Smooth muscle cell (in vitro differentiated cells): ENCODE measurements at regions not wholly inside any gene's neighbourhood (a gene's known extent, or its start where the extent isn't known, plus 50 kb on each side); places are given as distances from the start of the nearest gene placed in this dataset.

Source experiments
- DNase-seq: peaks from one replicate; lab custom pipeline; 2025; ENCODE audit not compliant: unreplicated experiment; lab: John Stamatoyannopoulos, UW
- H2AFZ ChIP-seq: fragments of 200-600 bp; sonication (generic); 2 replicates; pipeline ENCODE4 v1.6.0; 2016; ENCODE audit warnings: antibody characterized with exemption, low read depth, mild to moderate bottlenecking
- H3F3A ChIP-seq: fragments of 200-600 bp; sonication (generic); 2 replicates; pipeline ENCODE4 v1.6.0; 2017; ENCODE audit warnings: antibody characterized with exemption, low read depth
- H3K27ac ChIP-seq: fragments of 200-600 bp; sonication (generic); 2 replicates; pipeline ENCODE4 v1.5.1; 2016; ENCODE audit warnings: low read depth, mild to moderate bottlenecking
- H3K27me3 ChIP-seq: fragments of 200-600 bp; sonication (generic); 2 replicates; pipeline ENCODE4 v1.6.1; 2016; ENCODE audit warnings: low read depth, mild to moderate bottlenecking
- H3K36me3 ChIP-seq: fragments of 200-600 bp; sonication (generic); 2 replicates; pipeline ENCODE4 v1.5.1; 2016; ENCODE audit warnings: low read depth
- H3K4me1 ChIP-seq: fragments of 200-600 bp; sonication (generic); 2 replicates; pipeline ENCODE4 v1.5.1; 2016; ENCODE audit warnings: low read depth
- H3K4me2 ChIP-seq: fragments of 200-600 bp; sonication (generic); 2 replicates; pipeline ENCODE4 v1.6.0; 2016; ENCODE audit warnings: mild to moderate bottlenecking
- H3K4me3 ChIP-seq: fragments of 200-600 bp; sonication (generic); 2 replicates; pipeline ENCODE4 v1.5.1; 2016; ENCODE audit warnings: mild to moderate bottlenecking
- H3K79me2 ChIP-seq: fragments of 200-600 bp; sonication (generic); 2 replicates; pipeline ENCODE4 v1.6.0; 2016; ENCODE audit warnings: low read depth, mild to moderate bottlenecking
- H3K9ac ChIP-seq: fragments of 200-600 bp; sonication (generic); 2 replicates; pipeline ENCODE4 v1.6.0; 2016; ENCODE audit warnings: low read depth
- H3K9me3 ChIP-seq: fragments of 200-600 bp; sonication (generic); replicated peaks from 2 replicates; pipeline ENCODE4 v1.5.1; 2016; ENCODE audit warnings: low read depth
- H4K20me1 ChIP-seq: fragments of 200-600 bp; sonication (generic); 2 replicates; pipeline ENCODE4 v1.6.0; 2016; ENCODE audit warnings: low read depth
- CTCF ChIP-seq: fragments of 200-600 bp; sonication (generic); IDR thresholded peaks from 2 replicates; pipeline ENCODE4 v1.5.1; 2017; ENCODE audit warnings: borderline replicate concordance, mild to moderate bottlenecking, antibody characterized with exemption; ENCODE audit not compliant: insufficient read depth, poor library complexity, severe bottlenecking
- WGBS: methylation state at CpG from one replicate; pipeline ENCODE4 v1.1.7; 2016; ENCODE audit warnings: low lambda C conversion rate; 5-methylcytosine and 5-hydroxymethylcytosine counted together

- H3K4me2 ChIP-seq: no peak overlapping the region
- peaks cover 61% of the 10 kb centered on the region for H4K20me1 ChIP-seq
- no peaks in the 10 kb centered on the region for H3K9me3 ChIP-seq
- no peaks in the 10 kb centered on the region for H3K27me3 ChIP-seq
- H2AFZ ChIP-seq: no peak overlapping the region
- no peaks in the 10 kb centered on the region for H3K4me1 ChIP-seq
- peak overlapping the region; percentile 31 for H3K27ac ChIP-seq
- no peak overlapping the region for H3K9ac ChIP-seq
- no peak for DNase-seq
- no peak for TF ChIP-seq CTCF
- no peak overlapping the region for H3K4me3 ChIP-seq
- H3K79me2 ChIP-seq: peaks cover 66% of the 10 kb centered on the region
- peaks cover 2% of the 10 kb centered on the region for H3F3A ChIP-seq
- no peaks in the 10 kb centered on the region for H3K36me3 ChIP-seq
- 93% methylated on average over 1 of the region's 1 CpG for WGBS
Measured at GRCh38 chr14:71468701-71469100, 463.5 kb upstream of the RGS6 start.

GRCh38 chr14:71469643-71470335, 462.4 kb upstream of the RGS6 start:
- Histone ChIP-seq H3K36me3 (no peaks in the 10 kb centered on the region), H3K4me3 (no peak overlapping the region), H3K27me3 (no peaks in the 10 kb centered on the region), H3K4me2 (no peak overlapping the region), H2AFZ (no peak overlapping the region), H3K4me1 (peaks cover 6% of the 10 kb centered on the region), H3K9ac (no peak overlapping the region), H4K20me1 (peaks cover 71% of the 10 kb centered on the region), H3K9me3 (no peaks in the 10 kb centered on the region), H3K27ac (no peak overlapping the region), H3F3A (peaks cover 6% of the 10 kb centered on the region), H3K79me2 (peaks cover 70% of the 10 kb centered on the region)
- no peak for DNase-seq
- WGBS: 88% methylated on average over 6 of the region's 6 CpGs
- TF ChIP-seq CTCF: no peak

GRCh38 chr14:71471634-71472355, 460.4 kb upstream of the RGS6 start:
- Histone ChIP-seq H3K27ac (peak overlapping the region; percentile 6), H3K9me3 (no peaks in the 10 kb centered on the region), H3K36me3 (no peaks in the 10 kb centered on the region), H3K27me3 (no peaks in the 10 kb centered on the region), H3K9ac (no peak overlapping the region), H2AFZ (no peak overlapping the region), H3K4me1 (peaks cover 6% of the 10 kb centered on the region), H4K20me1 (peaks cover 74% of the 10 kb centered on the region), H3K4me2 (no peak overlapping the region), H3K4me3 (no peak overlapping the region), H3K79me2 (peaks cover 71% of the 10 kb centered on the region), H3F3A (peaks cover 6% of the 10 kb centered on the region)
- TF ChIP-seq CTCF: no peak
- WGBS: 74% methylated on average over 6 of the region's 6 CpGs
- DNase-seq: no peak
